CD8-positive, alpha-beta memory T cell (primary cell): ENCODE measurements at regions not wholly inside any gene's neighbourhood (a gene's known extent, or its start where the extent isn't known, plus 50 kb on each side); places are given as distances from the start of the nearest gene placed in this dataset.

Source experiments
- CTCF ChIA-PET: fragments of 350-600 bp; sonication (Branson Sonifier 250); formaldehyde crosslinking; loops from one replicate; lab custom pipeline; 2021; ENCODE audit warnings: antibody characterized with exemption; lab: Charles Lee
- POLR2A ChIA-PET: fragments of 350-600 bp; sonication (Branson Sonifier 250); formaldehyde crosslinking; loops from one replicate; lab custom pipeline; 2021; ENCODE audit warnings: antibody characterized with exemption; lab: Charles Lee
- DNase-seq, 5 donors: peaks; one replicate each; pipeline versions ENCODE4 v3.0.0 to v3.0.0-alpha.2; 2020 to 2022; ENCODE audit warnings: mixed read lengths in 1 of 5
- H3K27ac ChIP-seq: one replicate; pipeline ENCODE4 v1.7.0; 2013; ENCODE audit warnings: low read depth, mild to moderate bottlenecking, low read length, moderate library complexity
- H3K27me3 ChIP-seq: 2 replicates; pipeline ENCODE4 v1.7.0; 2013; ENCODE audit warnings: low read length, mild to moderate bottlenecking; ENCODE audit not compliant: insufficient read depth, poor library complexity, severe bottlenecking
- H3K36me3 ChIP-seq: 2 replicates; pipeline ENCODE4 v1.7.0; 2013; ENCODE audit warnings: mild to moderate bottlenecking, low read length, moderate library complexity; ENCODE audit not compliant: insufficient read depth
- H3K4me1 ChIP-seq: 2 replicates; pipeline ENCODE4 v1.7.0; 2013; ENCODE audit warnings: mild to moderate bottlenecking, low read length, moderate library complexity; ENCODE audit not compliant: insufficient read depth
- H3K4me3 ChIP-seq: 2 replicates; pipeline ENCODE4 v1.7.0; 2013; ENCODE audit warnings: mild to moderate bottlenecking, low read length
- H3K9me3 ChIP-seq: 2 replicates; pipeline ENCODE4 v1.7.0; 2013; ENCODE audit warnings: mild to moderate bottlenecking, low read length
- H3K27ac Mint-ChIP-seq, 8 donors: one replicate each; pipeline ENCODE4 v1.8.0; 2020 to 2021; ENCODE audit warnings: mixed read lengths in 8 of 8, mild to moderate bottlenecking in 6 of 8, inconsistent platforms in 3 of 8, moderate library complexity in 3 of 8
- H3K27me3 Mint-ChIP-seq, 2 donors: one replicate each; pipeline ENCODE4 v1.8.0; 2020 to 2021; ENCODE audit warnings: mixed read lengths in 2 of 2, mild to moderate bottlenecking in 1 of 2, moderate library complexity in 1 of 2
- H3K36me3 Mint-ChIP-seq, 3 donors: one replicate each; pipeline ENCODE4 v1.8.0; 2020 to 2021; ENCODE audit warnings: mixed read lengths in 3 of 3, inconsistent platforms in 1 of 3, mild to moderate bottlenecking in 1 of 3
- H3K4me1 Mint-ChIP-seq, 3 donors: one replicate each; pipeline ENCODE4 v1.8.0; 2020 to 2021; ENCODE audit warnings: mixed read lengths in 3 of 3, inconsistent platforms in 1 of 3, mild to moderate bottlenecking in 1 of 3
- H3K4me3 Mint-ChIP-seq, 7 donors: one replicate each; pipeline ENCODE4 v1.8.0; 2020 to 2021; ENCODE audit warnings: mixed read lengths in 7 of 7, mild to moderate bottlenecking in 6 of 7, moderate library complexity in 4 of 7, inconsistent platforms in 2 of 7
- H3K9me3 Mint-ChIP-seq, 5 donors: one replicate each; pipeline ENCODE4 v1.8.0; 2020 to 2022; ENCODE audit warnings: mixed read lengths in 5 of 5, mild to moderate bottlenecking in 3 of 5, moderate library complexity in 2 of 5, inconsistent platforms in 1 of 5

- Histone ChIP-seq H3K36me3 (no peaks in the 10 kb centered on the region), H3K4me3 (no peak overlapping the region), H3K9me3 (no peaks in the 10 kb centered on the region), H3K27ac (no peak overlapping the region), H3K4me1 (no peaks in the 10 kb centered on the region), H3K27me3 (no peaks in the 10 kb centered on the region)
- Mint-ChIP-seq H3K4me3 (no peak overlapping the region), H3K36me3 (no peaks in the 10 kb centered on the region), H3K27ac (no peak overlapping the region), H3K9me3 (peaks cover 0 to 7% (median 0%) of the 10 kb centered on the region in 5 donors), H3K27me3 (peaks cover 2 to 4% of the 10 kb centered on the region in 2 donors), H3K4me1 (no peaks in the 10 kb centered on the region)
- DNase-seq: no peak
- ChIA-PET CTCF (no interaction called here), POLR2A (no interaction called here)
Measured at GRCh38 chr2:221176667-221177066, 395.4 kb downstream of the EPHA4 start.

- no peak overlapping the region for H3K27ac ChIP-seq
- H3K27me3 ChIP-seq: no peaks in the 10 kb centered on the region
- no peak for DNase-seq
- H3K4me1 ChIP-seq: no peaks in the 10 kb centered on the region
- H3K36me3 ChIP-seq: no peaks in the 10 kb centered on the region
- ChIA-PET CTCF (no interaction called here), POLR2A (no interaction called here)
- Mint-ChIP-seq H3K9me3 (peaks cover 0 to 7% (median 0%) of the 10 kb centered on the region in 5 donors), H3K27me3 (peaks cover 2 to 4% of the 10 kb centered on the region in 2 donors), H3K4me1 (no peaks in the 10 kb centered on the region), H3K36me3 (no peaks in the 10 kb centered on the region), H3K27ac (no peak overlapping the region), H3K4me3 (no peak overlapping the region)
- no peak overlapping the region for H3K4me3 ChIP-seq
- no peaks in the 10 kb centered on the region for H3K9me3 ChIP-seq
Measured at GRCh38 chr2:221178139-221178538, 394.0 kb downstream of the EPHA4 start.

- Mint-ChIP-seq H3K4me3 (no peak overlapping the region), H3K27me3 (peaks cover 6 to 32% of the 10 kb centered on the region in 2 donors), H3K4me1 (no peaks in the 10 kb centered on the region), H3K36me3 (no peaks in the 10 kb centered on the region), H3K27ac (no peak overlapping the region), H3K9me3 (no peaks in the 10 kb centered on the region)
- Histone ChIP-seq H3K27ac (no peak overlapping the region), H3K27me3 (no peaks in the 10 kb centered on the region), H3K4me1 (no peaks in the 10 kb centered on the region), H3K9me3 (no peaks in the 10 kb centered on the region), H3K4me3 (no peak overlapping the region), H3K36me3 (no peaks in the 10 kb centered on the region)
- CTCF ChIA-PET: no interaction called here
- POLR2A ChIA-PET: no interaction called here
- no peak for DNase-seq
Measured at GRCh38 chr2:221186873-221187272, 385.2 kb downstream of the EPHA4 start.

- no peak for DNase-seq
- Histone ChIP-seq H3K4me1 (no peaks in the 10 kb centered on the region), H3K36me3 (no peaks in the 10 kb centered on the region), H3K27ac (no peak overlapping the region), H3K9me3 (no peaks in the 10 kb centered on the region), H3K4me3 (no peak overlapping the region), H3K27me3 (no peaks in the 10 kb centered on the region)
- H3K4me3 Mint-ChIP-seq: no peak overlapping the region
- H3K4me1 Mint-ChIP-seq: no peaks in the 10 kb centered on the region
- no peaks in the 10 kb centered on the region for H3K36me3 Mint-ChIP-seq
- no peaks in the 10 kb centered on the region for H3K9me3 Mint-ChIP-seq
- ChIA-PET CTCF (no interaction called here), POLR2A (no interaction called here)
- peaks cover 6 to 33% of the 10 kb centered on the region in 2 donors for H3K27me3 Mint-ChIP-seq
- H3K27ac Mint-ChIP-seq: no peak overlapping the region
Measured at GRCh38 chr2:221189431-221190067, 382.6 kb downstream of the EPHA4 start.

GRCh38 chr2:221195829-221196228 lies 376.3 kb downstream of the EPHA4 start:
- Mint-ChIP-seq H3K4me1 (no peaks in the 10 kb centered on the region), H3K36me3 (no peaks in the 10 kb centered on the region), H3K4me3 (no peak overlapping the region), H3K27me3 (peaks cover 0 to 5% of the 10 kb centered on the region in 2 donors), H3K9me3 (no peaks in the 10 kb centered on the region), H3K27ac (no peak overlapping the region)
- Histone ChIP-seq H3K36me3 (no peaks in the 10 kb centered on the region), H3K27ac (no peak overlapping the region), H3K4me1 (no peaks in the 10 kb centered on the region), H3K9me3 (no peaks in the 10 kb centered on the region), H3K27me3 (no peaks in the 10 kb centered on the region), H3K4me3 (no peak overlapping the region)
- no peak for DNase-seq
- ChIA-PET POLR2A (no interaction called here), CTCF (no interaction called here)

GRCh38 chr2:221197225-221197856 lies 374.8 kb downstream of the EPHA4 start:
- Mint-ChIP-seq H3K4me1 (no peaks in the 10 kb centered on the region), H3K27ac (no peak overlapping the region), H3K9me3 (no peaks in the 10 kb centered on the region), H3K36me3 (no peaks in the 10 kb centered on the region), H3K4me3 (no peak overlapping the region), H3K27me3 (no peaks in the 10 kb centered on the region)
- H3K4me1 ChIP-seq: no peaks in the 10 kb centered on the region
- ChIA-PET CTCF (no interaction called here), POLR2A (no interaction called here)
- no peaks in the 10 kb centered on the region for H3K9me3 ChIP-seq
- no peaks in the 10 kb centered on the region for H3K27me3 ChIP-seq
- H3K27ac ChIP-seq: no peak overlapping the region
- no peak overlapping the region for H3K4me3 ChIP-seq
- no peaks in the 10 kb centered on the region for H3K36me3 ChIP-seq
- DNase-seq: no peak

GRCh38 chr2:221198309-221198708 lies 373.8 kb downstream of the EPHA4 start:
- H3K36me3 Mint-ChIP-seq: no peaks in the 10 kb centered on the region
- no peak overlapping the region for H3K27ac Mint-ChIP-seq
- Histone ChIP-seq H3K27ac (no peak overlapping the region), H3K27me3 (no peaks in the 10 kb centered on the region), H3K9me3 (no peaks in the 10 kb centered on the region), H3K4me3 (no peak overlapping the region), H3K4me1 (no peaks in the 10 kb centered on the region), H3K36me3 (no peaks in the 10 kb centered on the region)
- POLR2A ChIA-PET: no interaction called here
- H3K9me3 Mint-ChIP-seq: no peaks in the 10 kb centered on the region
- H3K27me3 Mint-ChIP-seq: peaks cover 0 to 4% of the 10 kb centered on the region in 2 donors
- H3K4me1 Mint-ChIP-seq: no peaks in the 10 kb centered on the region
- CTCF ChIA-PET: no interaction called here
- no peak overlapping the region for H3K4me3 Mint-ChIP-seq
- no peak for DNase-seq

- Histone ChIP-seq H3K9me3 (no peaks in the 10 kb centered on the region), H3K27ac (no peak overlapping the region), H3K36me3 (no peaks in the 10 kb centered on the region), H3K4me1 (no peaks in the 10 kb centered on the region), H3K4me3 (no peak overlapping the region), H3K27me3 (no peaks in the 10 kb centered on the region)
- peak overlapping the region in 1 of 8 donors; percentile 26 for H3K27ac Mint-ChIP-seq
- H3K4me3 Mint-ChIP-seq: no peak overlapping the region
- CTCF ChIA-PET: interaction anchor here (0.8 kb wide), 1 partner anchor 10 kb away, joined by 3 read pairs; no protein-coding TSS in a partner anchor
- POLR2A ChIA-PET: no interaction called here
- no peaks in the 10 kb centered on the region for H3K4me1 Mint-ChIP-seq
- no peak for DNase-seq
- no peaks in the 10 kb centered on the region for H3K36me3 Mint-ChIP-seq
- no peaks in the 10 kb centered on the region for H3K9me3 Mint-ChIP-seq
- H3K27me3 Mint-ChIP-seq: peaks cover 1 to 10% of the 10 kb centered on the region in 2 donors
Measured at GRCh38 chr2:221200184-221200839, 371.8 kb downstream of the EPHA4 start.
